GM21737 (cell line): ENCODE measurements at regions not wholly inside any gene's neighbourhood (a gene's known extent, or its start where the extent isn't known, plus 50 kb on each side); places are given as distances from the start of the nearest gene placed in this dataset.
"Not testable (repeated sequence)": the region's sequence is repeated elsewhere in the genome, so short reads cannot be mapped to it uniquely, and the experiment has no call there.

ENCODE experiments used
- ATAC-seq: cut with Tn5 transposase; IDR thresholded peaks from one replicate; pipeline ENCODE4 v1.9.1; 2021; ENCODE audit warnings: mild to moderate bottlenecking, moderate library complexity; ENCODE audit not compliant: unreplicated experiment

DNA sequence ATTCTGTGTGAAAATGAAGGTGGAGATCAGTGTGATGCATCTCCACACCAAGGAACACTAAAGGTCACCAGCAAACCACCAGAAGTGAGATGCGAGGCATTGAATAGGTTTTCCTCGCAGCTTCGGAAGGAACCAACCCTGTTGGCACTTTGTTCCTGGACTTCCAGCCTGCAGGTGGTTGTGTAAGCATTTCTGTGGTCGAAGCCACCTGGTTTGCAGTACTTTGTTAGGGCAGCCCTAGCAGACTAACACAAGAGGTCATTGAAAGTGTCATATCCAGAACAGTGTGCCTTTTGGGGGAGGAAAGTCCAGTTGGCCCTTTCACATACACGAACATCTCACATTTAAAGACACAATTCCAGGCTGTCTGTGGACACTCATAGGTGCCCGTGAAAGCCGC, 237.2 kb upstream of the PLGLB1 start:
- not testable (repeated sequence) for ATAC-seq

DNA sequence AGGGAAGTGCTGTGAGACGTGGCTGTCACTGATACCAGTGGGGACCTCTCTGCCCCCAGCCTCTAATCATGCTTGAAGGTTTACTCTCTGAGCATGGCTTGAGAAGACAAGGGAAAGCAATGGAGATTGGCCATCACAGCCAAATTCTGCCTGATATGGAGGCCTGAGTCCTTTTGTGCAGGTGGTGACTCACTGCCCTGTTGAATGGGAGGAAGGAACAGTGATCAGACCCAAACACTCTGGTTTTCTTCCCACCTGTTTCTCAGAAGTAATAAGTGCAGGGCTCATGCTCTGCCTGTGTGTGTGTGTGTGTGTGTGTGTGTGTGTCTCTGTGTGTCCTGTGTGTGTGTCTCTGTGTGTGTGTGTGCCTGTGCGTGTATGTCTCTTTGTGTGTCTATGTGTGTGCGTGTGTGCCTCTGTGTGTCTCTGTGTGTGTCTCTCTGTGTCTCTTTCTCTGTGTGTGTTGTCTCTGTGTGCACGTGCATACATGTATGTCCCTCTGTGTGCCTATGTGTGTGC, 240.6 kb upstream of the PLGLB1 start:
- not testable (repeated sequence) for ATAC-seq

DNA sequence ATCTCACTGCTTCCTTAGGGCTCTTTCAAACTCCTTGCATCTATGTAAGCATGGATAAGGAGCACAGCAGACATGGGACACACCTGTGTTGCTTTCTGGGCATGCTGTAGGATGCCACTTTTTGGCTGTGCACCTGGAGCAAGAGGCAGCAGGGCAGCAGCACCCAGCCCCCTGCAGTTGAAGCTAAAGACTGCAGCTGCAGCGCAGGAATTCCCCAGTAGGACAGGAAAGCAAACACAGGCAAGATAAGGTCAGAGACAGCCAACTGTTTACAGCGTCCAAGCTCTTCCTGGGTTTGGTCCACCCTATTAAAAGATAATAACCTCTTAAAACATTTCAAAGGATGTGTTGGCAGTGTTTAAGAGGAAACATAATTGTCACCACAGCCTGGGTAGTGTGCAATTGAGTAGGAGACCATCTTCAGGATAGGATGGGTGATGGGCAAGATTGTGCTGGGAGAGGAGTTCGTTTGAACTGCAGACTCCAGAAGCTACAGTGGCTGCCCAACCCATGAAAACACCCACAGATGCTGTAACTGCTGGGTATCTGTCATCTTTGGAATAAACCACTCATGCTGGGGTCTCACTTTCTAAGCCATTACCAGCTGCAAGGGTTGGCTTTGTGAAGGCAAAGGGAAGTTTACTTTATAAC, 242.3 kb upstream of the PLGLB1 start:
- not testable (repeated sequence) for ATAC-seq

DNA sequence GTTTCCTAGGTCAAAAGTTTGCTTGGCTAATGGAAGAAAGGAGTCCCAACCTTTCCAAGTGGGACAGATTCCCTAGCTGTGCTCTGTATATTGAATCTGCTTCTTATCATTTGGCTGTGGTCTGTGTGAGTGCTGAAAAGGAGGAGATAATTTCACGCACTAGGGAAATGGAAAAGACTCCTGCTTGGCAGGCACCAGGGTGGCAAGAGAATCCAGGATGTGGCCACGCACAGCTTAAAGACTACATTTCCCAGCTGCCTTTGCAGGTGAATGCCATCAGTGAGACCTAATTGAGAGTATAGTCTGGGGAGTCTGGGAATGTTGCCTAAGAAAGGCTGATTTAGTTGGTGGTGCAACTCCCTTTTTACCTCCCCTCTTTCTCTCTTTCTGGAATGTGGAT, 253.5 kb upstream of the PLGLB1 start:
- not testable (repeated sequence) for ATAC-seq

DNA sequence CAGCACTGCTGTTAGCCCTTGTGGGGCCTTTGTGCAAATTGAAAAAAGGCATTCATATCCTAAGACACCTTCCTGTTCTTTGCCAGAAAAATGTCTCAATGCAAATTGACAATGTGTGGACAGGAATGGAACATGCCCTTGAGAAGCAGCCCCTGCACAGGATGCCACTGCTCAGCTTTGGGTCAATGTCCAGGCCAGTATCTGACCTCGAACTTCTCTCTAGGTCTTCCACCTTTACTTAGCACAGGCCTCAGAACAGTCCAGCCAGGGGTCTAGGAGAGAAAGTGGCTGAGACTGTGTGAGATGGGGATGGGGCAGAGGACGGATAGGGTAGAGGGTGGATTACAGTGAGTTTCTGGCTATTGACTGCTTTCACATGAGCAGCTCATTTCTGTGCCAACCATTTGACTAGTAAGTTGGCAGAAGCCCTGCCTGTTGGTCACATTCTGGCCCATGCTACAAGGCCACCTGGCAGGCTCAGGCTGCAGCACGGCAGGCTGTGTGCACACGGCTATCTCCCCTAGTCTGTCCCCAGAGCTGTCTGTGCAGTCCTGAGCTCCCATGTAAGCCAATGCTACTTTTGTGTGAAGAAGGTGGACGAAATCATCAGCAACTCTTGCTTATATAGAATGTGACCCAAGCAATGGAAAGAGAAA, 254.5 kb upstream of the PLGLB1 start:
- not testable (repeated sequence) for ATAC-seq

DNA sequence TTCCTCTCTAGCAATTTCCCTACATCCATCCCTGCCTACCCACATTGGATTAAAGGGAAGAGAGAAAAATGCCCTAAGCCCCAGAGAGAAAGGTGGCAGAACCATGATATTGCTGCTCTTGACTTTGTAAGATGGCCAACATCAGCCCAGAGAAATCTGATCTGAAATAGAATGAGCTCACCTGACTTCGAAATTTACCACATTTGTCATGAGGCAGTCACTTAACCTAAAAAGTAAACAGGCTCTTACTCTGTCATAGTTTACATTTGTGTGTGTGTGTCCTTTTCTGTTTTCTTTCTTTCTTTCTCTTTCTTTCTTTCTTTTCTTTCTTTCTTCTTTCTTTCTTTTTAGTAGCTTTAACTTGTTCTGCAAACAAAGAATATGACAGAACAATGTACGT, 255.0 kb upstream of the PLGLB1 start:
- ATAC-seq = not testable (repeated sequence)

DNA sequence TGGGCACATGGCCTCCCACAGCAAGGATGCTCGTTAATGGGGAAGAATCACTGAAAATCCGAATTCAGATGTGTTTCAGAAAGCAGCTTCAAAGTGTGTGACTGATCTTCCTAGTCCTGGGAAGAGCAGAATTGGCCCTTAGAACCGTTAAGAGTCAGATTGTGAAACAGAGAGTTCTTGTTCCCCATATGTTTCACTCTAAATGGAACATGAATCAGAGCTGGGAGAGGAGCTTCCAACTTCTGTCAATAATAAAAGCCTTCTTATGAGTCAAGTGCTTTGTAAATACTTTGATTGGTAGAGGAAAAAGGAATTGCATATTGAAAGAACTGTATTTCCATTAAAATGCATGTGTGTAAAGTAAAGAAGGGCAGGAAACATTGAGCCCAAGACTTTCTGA, 256.1 kb upstream of the PLGLB1 start:
- not testable (repeated sequence) for ATAC-seq

DNA sequence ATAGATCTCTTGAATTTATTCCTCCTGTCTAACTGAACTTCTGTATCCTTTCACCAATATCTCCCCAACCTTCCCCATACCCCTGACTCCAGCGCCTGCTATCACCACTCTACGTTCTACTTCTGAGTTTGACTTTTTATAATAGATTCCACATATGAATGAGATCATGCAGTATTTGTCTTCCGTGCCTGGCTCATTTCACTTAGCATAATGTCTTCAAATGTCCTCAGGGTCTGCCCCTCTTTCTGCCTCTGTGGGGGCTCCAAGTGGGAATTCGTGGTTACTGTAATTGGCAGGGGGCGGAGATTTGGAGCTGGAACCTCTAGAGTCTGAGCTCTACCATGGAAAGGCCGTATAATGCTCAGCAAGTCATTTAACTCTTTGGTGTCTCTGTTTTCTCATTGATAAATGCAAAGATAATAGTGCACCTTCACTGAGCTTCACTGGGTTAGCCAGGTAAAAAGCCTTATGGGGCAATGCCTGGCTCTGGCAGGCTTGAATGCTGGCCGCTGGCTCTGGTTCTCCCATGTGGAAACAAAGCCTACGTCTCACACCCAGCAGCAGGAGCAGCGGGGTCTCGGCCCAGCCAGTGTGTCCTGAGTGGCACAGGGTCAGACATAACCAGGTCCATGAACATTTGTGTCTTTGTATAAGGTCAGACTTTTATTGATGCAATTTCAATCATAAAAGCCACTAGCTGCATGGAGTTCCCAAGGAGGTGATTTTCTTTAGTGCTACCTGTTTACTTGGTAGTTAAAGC, 259.1 kb upstream of the PLGLB1 start:
- ATAC-seq = not testable (repeated sequence)

DNA sequence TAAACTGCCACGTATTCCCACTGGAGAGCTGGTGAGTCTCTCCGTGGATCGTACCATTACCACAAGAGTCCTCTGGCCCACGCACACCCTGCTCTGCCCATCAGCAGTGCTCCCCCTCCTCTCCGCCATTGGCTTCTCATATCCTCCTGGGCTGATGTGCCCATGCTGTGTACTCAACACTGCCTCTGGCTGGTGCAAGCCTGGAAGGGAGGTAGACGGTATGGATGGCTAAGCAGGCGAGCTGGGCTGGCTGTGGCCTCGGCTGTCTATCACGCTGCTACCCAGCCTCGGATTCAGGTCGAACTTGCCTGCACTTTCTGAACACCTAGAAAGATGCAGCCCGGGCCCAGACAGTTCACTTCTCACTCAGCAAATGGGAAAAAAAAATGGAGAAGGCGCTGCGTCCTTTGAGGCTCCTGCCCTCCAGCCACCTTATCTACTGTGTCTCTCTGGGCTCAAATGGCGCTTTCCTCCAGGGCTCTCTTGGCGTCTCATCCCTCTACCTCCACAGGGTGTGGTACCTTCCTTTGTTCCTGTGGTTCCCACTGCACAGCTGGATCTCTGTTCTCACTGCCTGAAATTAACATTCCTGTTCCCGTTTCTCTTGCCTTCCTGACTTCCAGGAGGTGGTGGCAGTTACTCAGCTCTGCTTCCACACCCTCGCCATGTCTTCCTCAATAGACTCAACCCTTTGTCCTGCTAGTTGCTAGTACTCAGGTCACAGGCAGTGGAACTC, 262.3 kb upstream of the PLGLB1 start:
- not testable (repeated sequence) for ATAC-seq

DNA sequence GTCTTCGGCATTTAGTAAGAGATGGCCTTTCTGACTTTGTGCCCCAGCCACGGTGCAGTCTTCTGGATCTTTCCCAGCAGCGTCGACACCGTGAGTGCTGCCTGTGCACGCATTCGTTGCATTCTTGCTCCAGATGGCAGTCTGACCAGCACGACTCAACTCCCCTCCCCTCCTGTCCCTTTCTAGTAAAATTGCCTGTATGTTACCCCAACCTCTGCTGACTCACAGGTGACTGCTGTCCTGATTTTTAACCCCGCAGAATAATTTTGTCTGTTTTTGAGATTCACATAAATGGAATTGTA, 262.8 kb upstream of the PLGLB1 start:
- not testable (repeated sequence) for ATAC-seq

DNA sequence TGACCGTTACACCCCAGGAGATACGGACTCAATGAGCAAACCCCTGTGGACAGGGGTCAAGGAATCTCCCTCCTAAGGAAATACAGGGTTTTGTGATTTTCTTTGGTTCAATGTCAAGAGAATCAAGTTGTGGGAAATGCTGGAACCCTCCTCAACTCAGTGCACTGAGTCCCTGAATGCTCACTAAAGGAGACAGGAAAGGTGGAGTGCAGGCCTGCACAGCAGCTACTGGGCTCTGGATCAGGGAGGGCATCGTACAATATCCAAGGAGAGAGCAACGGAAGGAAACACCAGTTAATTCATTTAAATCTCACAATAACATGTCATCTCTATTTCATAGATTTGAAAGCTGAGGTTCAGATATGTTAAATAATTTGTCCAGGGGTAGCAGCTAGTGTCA, 263.5 kb upstream of the PLGLB1 start:
- not testable (repeated sequence) for ATAC-seq

DNA sequence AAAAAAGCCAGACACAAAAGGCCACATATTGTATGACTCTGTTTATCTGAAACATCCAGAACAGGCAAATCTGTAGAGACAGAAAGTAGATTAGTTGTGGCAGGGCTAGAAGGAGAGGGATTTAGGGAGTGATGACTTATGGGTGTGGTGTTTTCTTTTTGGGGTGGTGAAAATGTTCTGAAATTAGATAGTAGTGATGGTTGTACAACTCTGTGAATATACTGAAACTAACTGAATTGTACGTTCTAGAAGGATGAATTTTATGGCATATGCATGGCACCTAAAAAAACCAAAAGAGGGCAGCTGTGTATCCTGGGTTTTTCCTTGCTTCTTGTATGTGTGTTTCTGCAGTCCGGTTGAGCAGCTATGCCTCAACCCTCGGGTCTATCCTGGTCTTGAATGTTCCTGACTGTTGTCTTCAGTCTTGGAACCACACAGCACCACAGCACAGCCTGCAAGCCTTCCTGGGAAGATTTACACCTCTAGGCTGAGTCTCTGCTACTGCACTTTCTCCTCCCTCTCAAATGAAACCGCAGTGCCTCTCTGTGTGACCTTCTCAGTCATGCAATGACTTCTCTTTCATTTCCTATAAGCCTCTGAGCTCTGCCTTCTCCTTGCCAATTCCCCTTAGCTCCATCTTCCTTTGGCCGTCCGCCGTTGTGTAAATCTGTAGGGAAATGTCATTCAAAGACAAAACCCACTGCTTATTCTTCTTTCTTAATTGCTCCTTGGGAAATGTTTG, 269.1 kb upstream of the PLGLB1 start:
- ATAC-seq = peak; percentile 68

DNA sequence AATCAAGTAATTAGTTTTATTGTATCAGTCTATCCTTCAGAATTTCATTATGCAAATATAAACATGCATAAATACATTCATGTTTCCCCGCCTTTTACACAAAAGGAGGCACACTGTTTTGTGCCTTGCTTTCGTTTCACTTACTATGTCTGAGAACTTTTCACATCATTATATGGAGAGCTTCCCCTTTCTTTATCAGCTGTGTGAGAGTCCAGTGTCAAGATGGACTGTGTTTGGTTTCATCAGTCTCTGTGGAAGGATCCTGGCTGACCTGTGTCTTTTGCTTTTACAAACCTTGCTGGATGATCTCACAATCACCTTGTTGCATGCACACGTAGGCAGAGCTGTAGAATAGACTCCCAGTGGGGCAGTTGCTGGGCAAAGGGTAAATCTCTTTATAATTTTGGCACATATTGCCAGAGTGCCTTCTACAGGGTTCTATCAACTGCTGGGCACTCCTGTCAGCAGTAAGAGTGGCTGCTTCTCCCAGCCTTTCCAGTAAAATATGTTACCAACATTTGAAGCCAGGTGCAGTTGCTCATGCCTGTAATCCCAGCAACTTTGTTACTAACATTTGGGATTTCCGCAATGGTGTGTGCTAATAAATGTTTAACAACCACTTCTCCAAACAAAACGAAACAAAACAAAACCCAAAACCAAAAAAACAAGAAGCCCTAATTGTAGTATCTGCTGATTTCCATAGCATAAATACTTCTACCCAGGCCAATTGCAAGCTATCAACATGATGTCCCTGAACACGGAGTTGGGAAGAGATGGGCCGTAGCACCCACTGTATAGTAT, 270.0 kb upstream of the PLGLB1 start:
- not testable (repeated sequence) for ATAC-seq

DNA sequence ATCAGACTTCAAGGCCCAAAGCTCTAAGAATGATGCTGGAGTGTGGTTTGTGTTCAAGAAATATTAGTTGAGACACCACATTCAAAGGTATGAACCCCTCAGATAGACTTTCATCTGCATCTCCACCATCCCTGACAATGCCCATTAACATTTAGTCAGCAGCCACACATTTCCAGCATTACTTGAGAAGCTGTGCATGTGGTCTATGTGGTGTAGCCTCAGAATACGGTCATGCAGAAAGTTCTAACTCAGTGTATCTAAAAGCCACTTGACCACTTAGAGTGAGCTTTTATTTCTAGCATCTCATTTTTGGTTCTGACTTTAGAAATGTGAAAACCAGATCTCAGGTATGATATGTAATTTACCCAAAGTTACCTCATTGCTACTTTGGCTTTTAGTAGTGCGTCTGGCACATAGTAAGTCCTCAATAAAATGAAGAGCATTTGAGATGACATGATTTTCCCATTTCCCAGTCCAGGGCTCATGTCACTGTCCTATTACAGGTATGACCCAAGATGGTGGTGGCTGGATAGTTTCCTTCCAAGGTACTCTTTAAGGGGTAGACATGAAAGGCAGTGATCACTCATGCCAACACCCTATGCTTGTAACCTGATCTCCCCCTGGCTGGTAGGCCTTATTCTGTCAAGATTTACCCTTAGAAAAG, 272.4 kb upstream of the PLGLB1 start:
- ATAC-seq = not testable (repeated sequence)

DNA sequence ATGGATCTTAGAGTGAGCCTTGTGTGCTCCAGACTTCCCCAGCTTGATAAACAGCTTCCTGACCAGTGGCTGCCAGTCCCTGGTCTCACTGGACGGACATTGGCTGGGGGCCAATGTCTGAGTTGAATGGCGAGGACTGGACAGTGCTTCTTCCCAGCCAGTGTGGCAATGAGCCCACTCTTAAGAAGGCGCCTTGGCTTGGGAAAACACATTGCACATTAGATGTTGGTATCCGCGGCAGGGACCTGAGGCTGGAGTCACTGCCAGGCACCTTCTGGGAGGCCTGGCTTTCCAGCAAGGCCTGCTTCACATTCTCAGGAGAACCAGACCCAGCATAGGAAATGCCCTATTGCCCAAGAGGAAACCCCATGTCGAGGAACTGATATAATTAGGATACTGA, 273.5 kb upstream of the PLGLB1 start:
- ATAC-seq = not testable (repeated sequence)

DNA sequence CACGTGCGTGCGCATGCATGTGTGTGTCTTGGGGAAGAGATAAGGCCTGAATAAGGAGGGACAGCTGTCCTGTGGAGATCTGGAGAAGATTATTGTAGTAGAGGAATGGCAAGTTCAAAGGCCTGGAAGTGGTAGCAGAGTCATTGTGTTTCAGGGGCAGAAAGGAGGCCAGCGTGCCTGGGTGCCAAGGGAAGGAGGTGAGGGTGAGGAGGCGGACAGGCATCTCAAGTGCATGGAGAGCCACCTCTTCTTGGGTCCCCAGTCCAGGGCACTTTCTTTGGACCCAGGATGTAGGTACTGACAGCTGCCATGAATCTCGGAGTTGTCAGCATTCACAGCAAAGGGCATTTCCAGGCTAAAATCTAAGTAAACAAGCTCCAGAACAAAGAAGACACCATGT, 279.7 kb upstream of the PLGLB1 start:
- not testable (repeated sequence) for ATAC-seq

DNA sequence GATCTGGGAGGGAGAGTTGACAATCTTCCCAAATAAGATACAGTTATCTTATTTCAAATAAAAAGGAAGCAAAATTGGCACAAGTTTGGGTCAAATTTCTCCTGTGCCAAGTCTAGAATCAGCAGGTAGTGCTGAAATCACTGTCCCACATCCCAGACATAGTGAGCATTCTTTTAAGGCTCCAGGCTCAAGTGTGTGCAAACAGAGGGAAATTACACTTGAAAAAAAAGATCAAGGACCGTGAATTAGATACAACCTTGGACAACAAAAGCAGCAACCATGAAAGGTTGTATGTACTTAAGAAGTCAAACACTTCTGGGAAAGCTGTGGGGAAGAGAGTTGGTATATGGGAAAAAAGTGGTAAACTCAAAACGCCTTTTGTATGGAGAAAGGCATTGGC, 280.2 kb upstream of the PLGLB1 start:
- not testable (repeated sequence) for ATAC-seq

DNA sequence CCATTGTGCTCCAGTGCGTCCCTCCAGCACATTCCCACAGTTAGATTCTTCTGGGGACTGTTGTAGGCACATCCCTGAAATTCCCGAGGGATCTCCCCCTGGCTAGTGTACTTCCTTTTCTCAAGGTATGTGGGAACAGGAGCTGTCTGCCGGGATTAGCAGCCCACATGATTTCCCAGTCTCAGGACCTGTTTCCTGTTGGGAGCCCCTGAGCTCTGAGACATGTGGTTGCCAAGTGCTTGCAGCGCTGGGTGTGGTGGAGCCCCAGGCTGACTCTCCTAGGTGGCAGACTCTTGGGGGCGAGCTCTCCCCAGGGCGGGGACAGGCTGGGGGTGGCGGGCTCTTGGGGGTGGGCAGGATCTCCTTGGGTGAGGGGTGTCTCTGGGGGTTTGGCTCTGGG, 287.0 kb upstream of the PLGLB1 start:
- not testable (repeated sequence) for ATAC-seq

DNA sequence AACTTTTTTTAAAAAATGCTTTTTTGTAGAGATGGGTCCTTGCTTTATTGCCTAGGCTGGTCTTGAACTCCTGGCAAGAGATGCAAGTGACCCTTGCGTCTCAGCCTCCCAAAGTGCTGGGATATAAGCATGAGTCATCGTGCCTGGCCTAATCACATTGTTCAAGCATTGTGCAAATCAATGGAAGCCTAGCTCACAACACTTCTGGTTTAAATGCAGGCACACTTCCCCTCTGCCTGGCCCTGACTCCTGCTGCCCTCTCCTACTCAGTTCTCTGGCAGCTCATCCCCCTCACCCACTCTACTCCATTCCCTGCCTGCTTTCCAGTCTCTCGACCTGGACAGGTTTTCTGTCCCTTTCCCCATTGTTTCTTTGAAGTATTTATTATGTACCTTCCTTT, 288.1 kb upstream of the PLGLB1 start:
- not testable (repeated sequence) for ATAC-seq
